IMR-90 (cell line): ENCODE measurements at regions not wholly inside any gene's neighbourhood (a gene's known extent, or its start where the extent isn't known, plus 50 kb on each side); places are given as distances from the start of the nearest gene placed in this dataset.

Experiments used
- ATAC-seq: fragments of 200-7000 bp; cut with Tn5 transposase; 2 replicates; pipeline ENCODE4 v1.9.1; 2020; ENCODE audit warnings: low read depth, mild to moderate bottlenecking, moderate library complexity
- BruUV-seq: library from RNA; stranded (reverse); fragments of 400-500 nt; replicated peaks from 2 replicates; lab custom pipeline; 2021; lab: Mats Ljungman, UMichigan
- CTCF ChIA-PET: fragments of 300-600 bp; formaldehyde crosslinking; extraction: SDS; loops from one replicate; lab custom pipeline; 2021; ENCODE audit warnings: antibody characterized with exemption; lab: Yijun Ruan, JAX
- POLR2A ChIA-PET: fragments of 300-600 bp; sonication (Branson Sonifier 250); formaldehyde crosslinking; loops from one replicate; lab custom pipeline; 2022; ENCODE audit warnings: antibody characterized with exemption; ENCODE audit not compliant: unreplicated experiment; lab: Charles Lee
- DNase-seq: peaks from one replicate; pipeline ENCODE4 v3.0.0; 2013
- H2AFZ ChIP-seq: replicated peaks from 2 replicates; pipeline ENCODE3; 2013; ENCODE audit warnings: low read length, mild to moderate bottlenecking; ENCODE audit not compliant: poor library complexity
- H2AK5ac ChIP-seq: 2 replicates; pipeline ENCODE4 v1.6.1; 2013; ENCODE audit warnings: low read depth, low read length, inconsistent platforms
- H2AK9ac ChIP-seq: replicated peaks from 2 replicates; pipeline ENCODE3; 2013; ENCODE audit warnings: mild to moderate bottlenecking, low read depth, low read length, moderate library complexity; ENCODE audit not compliant: poor library complexity
- H2BK120ac ChIP-seq: 2 replicates; pipeline ENCODE4 v1.6.1; 2013; ENCODE audit warnings: low read depth, low read length, inconsistent platforms
- H2BK15ac ChIP-seq: 3 replicates; pipeline ENCODE4 v1.6.1; 2013; ENCODE audit warnings: low read depth, low read length, inconsistent platforms
- H2BK20ac ChIP-seq: 2 replicates; pipeline ENCODE4 v1.6.1; 2013; ENCODE audit warnings: low read depth, mild to moderate bottlenecking, inconsistent platforms, low read length, moderate library complexity
- H2BK5ac ChIP-seq: 2 replicates; pipeline ENCODE4 v1.6.1; 2013; ENCODE audit warnings: mild to moderate bottlenecking, low read depth, low read length, inconsistent platforms; ENCODE audit not compliant: poor library complexity, severe bottlenecking
- H3K14ac ChIP-seq: replicated peaks from 2 replicates; pipeline ENCODE4 v1.6.1; 2013; ENCODE audit warnings: low read depth, low read length, inconsistent platforms
- H3K18ac ChIP-seq: 2 replicates; pipeline ENCODE4 v1.6.1; 2013; ENCODE audit warnings: low read depth, low read length, control low read depth
- H3K23ac ChIP-seq: 2 replicates; pipeline ENCODE4 v1.6.1; 2013; ENCODE audit warnings: low read depth, low read length, inconsistent platforms
- H3K27ac ChIP-seq: 2 replicates; pipeline ENCODE4 v1.5.1; 2013; ENCODE audit warnings: mild to moderate bottlenecking, control low read depth, low read length; ENCODE audit not compliant: insufficient read depth
- H3K27me3 ChIP-seq: 2 replicates; pipeline ENCODE4 v1.6.1; 2013; ENCODE audit warnings: low read length; ENCODE audit not compliant: control insufficient read depth, insufficient read depth
- H3K36me3 ChIP-seq: 2 replicates; pipeline ENCODE4 v1.6.1; 2013; ENCODE audit warnings: low read length, mixed read lengths; ENCODE audit not compliant: control insufficient read depth, insufficient read depth
- H3K4ac ChIP-seq: 2 replicates; pipeline ENCODE4 v1.6.1; 2013; ENCODE audit warnings: low read depth, low read length, inconsistent platforms
- H3K4me1 ChIP-seq: 2 replicates; pipeline ENCODE4 v1.6.1; 2013; ENCODE audit warnings: low read length, mixed read lengths; ENCODE audit not compliant: control insufficient read depth, insufficient read depth
- H3K4me2 ChIP-seq: 2 replicates; pipeline ENCODE4 v1.6.1; 2013; ENCODE audit warnings: low read depth, mild to moderate bottlenecking, control low read depth, low read length, moderate library complexity
- H3K4me3 ChIP-seq: 2 replicates; pipeline ENCODE4 v1.5.1; 2013; ENCODE audit warnings: low read depth, mild to moderate bottlenecking, control low read depth, low read length, moderate library complexity; ENCODE audit not compliant: insufficient read depth
- H3K56ac ChIP-seq: 2 replicates; pipeline ENCODE4 v1.6.1; 2013; ENCODE audit warnings: low read length, inconsistent platforms; ENCODE audit not compliant: insufficient read depth; ENCODE audit errors: extremely low read depth
- H3K79me1 ChIP-seq, 2 experiments: 2 replicates each; pipeline ENCODE4 v1.6.1; 2013; ENCODE audit warnings: low read length in 2 of 2, inconsistent platforms in 1 of 2, low read depth in 1 of 2
- H3K9ac ChIP-seq: 2 replicates; pipeline ENCODE4 v1.6.1; 2013; ENCODE audit warnings: low read depth, low read length, control low read depth
- H3K9me1 ChIP-seq: 2 replicates; pipeline ENCODE4 v1.6.1; 2013; ENCODE audit warnings: low read length, inconsistent platforms; ENCODE audit not compliant: insufficient read depth
- H3K9me3 ChIP-seq: 2 replicates; pipeline ENCODE4 v1.6.1; 2013; ENCODE audit warnings: low read length; ENCODE audit not compliant: control insufficient read depth, insufficient read depth
- H4K20me1 ChIP-seq: 2 replicates; pipeline ENCODE4 v1.6.1; 2013; ENCODE audit warnings: low read length, inconsistent platforms; ENCODE audit not compliant: insufficient read depth
- H4K5ac ChIP-seq: 2 replicates; pipeline ENCODE4 v1.6.1; 2013; ENCODE audit warnings: mild to moderate bottlenecking, low read depth, low read length, control low read depth
- H4K8ac ChIP-seq, 2 experiments: 2 replicates each; pipeline ENCODE4 v1.6.1; 2013; ENCODE audit warnings: low read depth in 2 of 2, low read length in 2 of 2, control low read depth in 1 of 2, inconsistent platforms in 1 of 2
- H4K91ac ChIP-seq: 2 replicates; pipeline ENCODE4 v1.6.1; 2013; ENCODE audit warnings: low read depth, low read length, inconsistent platforms; ENCODE audit not compliant: insufficient read depth
- BHLHE40 ChIP-seq: fragments of 150-350 bp; IDR thresholded peaks from 2 replicates; pipeline ENCODE4 v1.6.1; 2016; ENCODE audit warnings: mild to moderate bottlenecking, low read depth, low read length
- FOS ChIP-seq: fragments of 150-350 bp; IDR thresholded peaks from 2 replicates; pipeline ENCODE4 v1.6.1; 2016; ENCODE audit warnings: low read depth, low read length
- MAFK ChIP-seq: IDR thresholded peaks from 2 replicates; pipeline ENCODE4 v1.6.1; 2012; ENCODE audit warnings: low read depth, low read length, improper control_type of control experiment
- MAZ ChIP-seq: IDR thresholded peaks from 2 replicates; pipeline ENCODE4 v1.6.1; 2012; ENCODE audit warnings: low read depth, mild to moderate bottlenecking, low read length, improper control_type of control experiment, moderate library complexity, borderline replicate concordance
- RFX5 ChIP-seq: IDR thresholded peaks from 2 replicates; pipeline ENCODE4 v1.8.0; 2012; ENCODE audit warnings: low read depth, mild to moderate bottlenecking, low read length, moderate library complexity
- WGBS, 2 experiments: methylation state at CpG; one replicate each; pipeline versions ENCODE4 v1.1.5 to v1.1.7; 2013; ENCODE audit warnings: missing lambda C conversion rate in 2 of 2; ENCODE audit not compliant: insufficient read length in 1 of 2; ENCODE audit errors: extremely low coverage in 2 of 2; 5-methylcytosine and 5-hydroxymethylcytosine counted together
- dilution Hi-C: fragments of 300-500 bp; cut with HindIII; formaldehyde crosslinking; loops from one replicate; pipeline ENCODE4 v1.14.3; 2018; ENCODE audit warnings: low sequenced_read_pairs; ENCODE audit not compliant: unreplicated experiment
- in situ Hi-C: fragments of 300-500 bp; cut with MboI; formaldehyde crosslinking; loops from 3 replicates; pipeline ENCODE4 v1.14.3; 2019; ENCODE audit warnings: low sequenced_read_pairs, inconsistent platforms, mixed read lengths
- intact Hi-C: fragments of 100-400 bp; cut with micrococcal nuclease; formaldehyde crosslinking; loops from 2 replicates; pipeline ENCODE4 v1.10.0; 2022

- no peak overlapping the region for H2BK5ac ChIP-seq
- H3K9me1 ChIP-seq, result no peaks in the 10 kb centered on the region
- H3K79me1 ChIP-seq, result no peaks in the 10 kb centered on the region
- no peak overlapping the region for H2AK5ac ChIP-seq
- no peaks in the 10 kb centered on the region for H4K20me1 ChIP-seq
- POLR2A ChIA-PET, result no interaction called here
- H2BK120ac ChIP-seq, result no peak overlapping the region
- TF ChIP-seq MAFK (no peak), MAZ (no peak), BHLHE40 (no peak), FOS (no peak), RFX5 (no peak)
- intact Hi-C loops (no loop called here), dilution Hi-C loops (no loop called here), in situ Hi-C loops (no loop called here)
- H2AK9ac ChIP-seq, result no peak overlapping the region
- no peak for DNase-seq
- no peak overlapping the region for H3K9ac ChIP-seq
- no peak overlapping the region for H3K4ac ChIP-seq
- no peak overlapping the region for H3K18ac ChIP-seq
- ATAC-seq, result no peak
- no peak overlapping the region for H3K23ac ChIP-seq
- H3K27ac ChIP-seq, result no peak overlapping the region
- no peak overlapping the region for H4K8ac ChIP-seq
- H3K27me3 ChIP-seq, result no peaks in the 10 kb centered on the region
- no peaks in the 10 kb centered on the region for H3K4me1 ChIP-seq
- no peak overlapping the region for H3K14ac ChIP-seq
- no peak overlapping the region for H4K5ac ChIP-seq
- no peak overlapping the region for H3K56ac ChIP-seq
- no peak overlapping the region for H4K91ac ChIP-seq
- H3K4me3 ChIP-seq, result no peak overlapping the region
- H3K4me2 ChIP-seq, result no peak overlapping the region
- CTCF ChIA-PET, result no interaction called here
- H3K9me3 ChIP-seq, result peaks cover 7% of the 10 kb centered on the region
- H3K36me3 ChIP-seq, result no peaks in the 10 kb centered on the region
- no CpG with 5 or more reads among the region's 1 CpG for WGBS, 2 experiments
- BruUV-seq, result no TSS peak
- H2BK20ac ChIP-seq, result no peak overlapping the region
- no peak overlapping the region for H2AFZ ChIP-seq
- no peak overlapping the region for H2BK15ac ChIP-seq
Measured at GRCh38 chr6:86756640-86757229, 180.6 kb upstream of the HTR1E start.
